ENCODE measurements at regions not wholly inside any gene's neighbourhood (a gene's known extent, or its start where the extent isn't known, plus 50 kb on each side); places are given as distances from the start of the nearest gene placed in this dataset.

DNA sequence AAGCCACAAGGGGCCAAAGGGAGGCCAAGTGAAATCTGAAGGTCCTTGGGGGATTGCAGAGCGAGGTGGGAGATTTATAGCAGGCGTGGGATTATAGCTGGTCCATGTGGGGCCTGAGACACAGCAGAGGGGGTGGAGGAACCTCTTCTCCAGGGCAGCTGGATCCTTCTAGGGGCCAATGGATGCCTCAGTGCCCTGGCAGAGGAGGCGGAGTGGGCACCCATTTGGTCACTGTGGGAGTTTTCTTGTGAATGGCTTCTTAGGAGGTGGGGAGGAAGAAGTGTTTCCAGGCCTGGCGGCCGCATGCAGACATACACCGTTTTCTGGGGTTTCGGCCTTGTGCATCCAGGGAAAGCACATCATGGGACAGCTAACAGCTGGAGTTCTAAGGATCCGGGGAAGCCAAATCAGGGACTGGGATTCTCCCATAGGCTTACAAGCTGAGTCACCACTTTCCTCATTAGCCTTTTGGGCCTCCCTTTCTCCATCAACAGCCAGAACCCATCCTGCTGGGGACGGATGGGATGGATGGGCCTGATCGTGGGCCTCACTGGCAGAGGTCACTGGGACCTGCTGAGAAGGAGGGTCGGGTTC lies 76.5 kb downstream of the RHOU start:
- 79 to 100% methylated on average over 5 to 11 of the region's 11 CpGs for WGBS, 2 donors (ENCODE audit: low coverage in 1 of 2)

DNA sequence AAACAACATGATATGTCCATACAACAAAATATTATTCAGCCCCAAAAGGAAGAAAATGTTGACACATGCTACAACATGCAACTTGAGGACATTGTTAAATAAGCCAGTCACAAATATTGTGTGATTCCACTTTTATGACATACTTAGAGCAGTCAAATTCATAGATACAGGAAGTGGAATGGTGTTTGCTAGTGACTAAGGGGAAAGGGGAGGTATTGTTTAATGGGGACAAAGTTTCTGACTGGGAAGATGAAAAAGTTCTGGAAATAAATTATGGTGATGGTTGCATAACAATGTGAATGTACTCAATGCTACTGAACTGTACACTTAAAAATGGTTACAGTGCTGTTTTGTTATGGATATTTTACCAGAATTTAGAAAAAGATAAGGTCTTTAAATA lies 77.7 kb downstream of the RHOU start:
- Histone ChIP-seq H3K27ac (no peak overlapping the region), H3K4me3 (no peak overlapping the region), H3K27me3 (no peaks in the 10 kb centered on the region), H3K9me3 (no peaks in the 10 kb centered on the region), H3K4me1 (peaks cover 7 to 49% (median 23%) of the 10 kb centered on the region in 4 donors), H3K36me3 (no peaks in the 10 kb centered on the region)
- TF ChIP-seq, protein P1, sequence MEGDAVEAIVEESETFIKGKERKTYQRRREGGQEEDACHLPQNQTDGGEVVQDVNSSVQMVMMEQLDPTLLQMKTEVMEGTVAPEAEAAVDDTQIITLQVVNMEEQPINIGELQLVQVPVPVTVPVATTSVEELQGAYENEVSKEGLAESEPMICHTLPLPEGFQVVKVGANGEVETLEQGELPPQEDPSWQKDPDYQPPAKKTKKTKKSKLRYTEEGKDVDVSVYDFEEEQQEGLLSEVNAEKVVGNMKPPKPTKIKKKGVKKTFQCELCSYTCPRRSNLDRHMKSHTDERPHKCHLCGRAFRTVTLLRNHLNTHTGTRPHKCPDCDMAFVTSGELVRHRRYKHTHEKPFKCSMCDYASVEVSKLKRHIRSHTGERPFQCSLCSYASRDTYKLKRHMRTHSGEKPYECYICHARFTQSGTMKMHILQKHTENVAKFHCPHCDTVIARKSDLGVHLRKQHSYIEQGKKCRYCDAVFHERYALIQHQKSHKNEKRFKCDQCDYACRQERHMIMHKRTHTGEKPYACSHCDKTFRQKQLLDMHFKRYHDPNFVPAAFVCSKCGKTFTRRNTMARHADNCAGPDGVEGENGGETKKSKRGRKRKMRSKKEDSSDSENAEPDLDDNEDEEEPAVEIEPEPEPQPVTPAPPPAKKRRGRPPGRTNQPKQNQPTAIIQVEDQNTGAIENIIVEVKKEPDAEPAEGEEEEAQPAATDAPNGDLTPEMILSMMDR (IDR thresholded peaks at IDR 0.05), result no peak
- TF ChIP-seq POLR2AphosphoS5 (IDR thresholded peaks at IDR 0.05) (no peak), EP300 (IDR thresholded peaks at IDR 0.05; ENCODE audit: low read depth) (no peak), POLR2A (IDR thresholded peaks at IDR 0.05) (no peak)
- DNase-seq, result no peak
- intact Hi-C loops (cut with DNase I; ENCODE audit: low total_unique reads), result no loop called here
- in situ Hi-C loops (cut with MboI; ENCODE audit: low pct_ligation_motif_present in 1 of 4, low pct_unique_long_range_greater_than_20kb in 1 of 4, low sequenced_read_pairs in 3 of 4), result no loop called here

More for the DNA sequence above, 76.5 kb downstream of the RHOU start:
- Histone ChIP-seq H3K27ac (peak overlapping the region in 3 of 4 donors; percentile 73 to 79 (median 73)), H3K9me3 (no peaks in the 10 kb centered on the region), H3K36me3 (no peaks in the 10 kb centered on the region), H3K4me3 (no peak overlapping the region), H3K27me3 (no peaks in the 10 kb centered on the region), H3K4me1 (peaks cover 7 to 49% (median 23%) of the 10 kb centered on the region in 4 donors)
- TF ChIP-seq POLR2A (IDR thresholded peaks at IDR 0.05) (no peak), POLR2AphosphoS5 (IDR thresholded peaks at IDR 0.05) (no peak), EP300 (IDR thresholded peaks at IDR 0.05; ENCODE audit: low read depth) (no peak)
- TF ChIP-seq, protein P1 (IDR thresholded peaks at IDR 0.05), result no peak
- intact Hi-C loops (cut with DNase I; ENCODE audit: low total_unique reads) (no loop called here), in situ Hi-C loops (cut with MboI; ENCODE audit: low pct_ligation_motif_present in 1 of 4, low pct_unique_long_range_greater_than_20kb in 1 of 4, low sequenced_read_pairs in 3 of 4) (no loop called here)
- no peak for DNase-seq

DNA sequence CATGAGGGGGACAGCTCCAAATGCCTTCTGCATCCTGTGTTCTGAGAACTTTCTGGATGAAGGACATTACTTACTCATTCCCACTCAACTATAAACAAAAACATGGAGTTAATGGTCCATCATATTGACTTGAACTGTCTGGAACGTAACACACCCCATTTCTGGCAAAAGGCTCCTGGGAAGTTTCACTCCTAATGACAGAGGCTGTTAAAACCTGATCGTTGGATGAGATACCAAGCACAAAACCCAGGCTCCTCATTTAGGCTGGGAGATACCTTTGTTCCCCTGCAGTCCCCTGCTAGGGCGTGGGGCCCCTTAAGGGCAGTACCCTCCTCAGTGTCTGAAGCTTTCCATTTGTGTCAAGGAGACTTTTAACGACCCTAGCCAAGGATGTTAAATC lies 78.9 kb downstream of the RHOU start:
- intact Hi-C loops (cut with DNase I; ENCODE audit: low total_unique reads) (no loop called here), in situ Hi-C loops (cut with MboI; ENCODE audit: low pct_ligation_motif_present in 1 of 4, low pct_unique_long_range_greater_than_20kb in 1 of 4, low sequenced_read_pairs in 3 of 4) (no loop called here)
- DNase-seq, result no peak
- no peak overlapping the region for H3K4me3 ChIP-seq
- no peaks in the 10 kb centered on the region for H3K27me3 ChIP-seq
- no peaks in the 10 kb centered on the region for H3K36me3 ChIP-seq
- TF ChIP-seq POLR2A (IDR thresholded peaks at IDR 0.05) (no peak), POLR2AphosphoS5 (IDR thresholded peaks at IDR 0.05) (no peak), EP300 (IDR thresholded peaks at IDR 0.05; ENCODE audit: low read depth) (no peak)
- TF ChIP-seq, protein P1 (IDR thresholded peaks at IDR 0.05), result no peak
- H3K9me3 ChIP-seq, result no peaks in the 10 kb centered on the region
- H3K27ac ChIP-seq, result peak overlapping the region in 1 of 4 donors; percentile 3
- peaks cover 7 to 44% (median 17%) of the 10 kb centered on the region in 4 donors for H3K4me1 ChIP-seq
- 51% methylated on average over 4 of the region's 4 CpGs; no CpG with 5 or more reads in 1 of the 2 donors for WGBS, 2 donors (ENCODE audit: low coverage in 1 of 2)

DNA sequence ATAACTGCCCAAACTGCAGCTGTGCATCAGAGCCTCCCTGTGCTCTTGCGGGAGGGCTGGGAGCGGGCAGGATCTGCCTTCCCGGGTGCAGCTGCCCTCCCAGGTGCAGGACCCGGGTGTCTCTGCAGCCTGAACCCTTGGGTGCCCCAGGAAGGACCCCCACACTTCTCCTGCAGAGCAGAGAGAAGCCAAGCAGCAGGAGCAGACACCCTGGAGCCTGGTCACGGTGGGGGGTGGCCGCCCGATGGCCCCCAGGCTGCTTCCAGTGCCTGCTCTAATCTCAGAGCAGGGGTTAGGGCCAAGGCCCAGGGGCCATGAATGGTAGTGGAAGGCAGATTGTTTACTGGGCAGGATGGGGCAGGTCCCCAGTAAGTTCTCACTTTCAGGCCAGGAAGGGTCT lies 83.0 kb downstream of the RHOU start:
- Histone ChIP-seq H3K9me3 (no peaks in the 10 kb centered on the region), H3K27me3 (no peaks in the 10 kb centered on the region), H3K36me3 (no peaks in the 10 kb centered on the region), H3K4me3 (no peak overlapping the region), H3K4me1 (peaks cover 0 to 17% (median 0%) of the 10 kb centered on the region in 4 donors), H3K27ac (no peak overlapping the region)
- DNase-seq, result no peak
- TF ChIP-seq POLR2A (IDR thresholded peaks at IDR 0.05), result no peak
- TF ChIP-seq, protein P1 (IDR thresholded peaks at IDR 0.05), result no peak
- no peak for TF ChIP-seq EP300 (IDR thresholded peaks at IDR 0.05; ENCODE audit: low read depth)
- TF ChIP-seq POLR2AphosphoS5 (IDR thresholded peaks at IDR 0.05), result no peak
- intact Hi-C loops (cut with DNase I; ENCODE audit: low total_unique reads), result no loop called here
- in situ Hi-C loops (cut with MboI; ENCODE audit: low pct_ligation_motif_present in 1 of 4, low pct_unique_long_range_greater_than_20kb in 1 of 4, low sequenced_read_pairs in 3 of 4), result no loop called here
- 78% methylated on average over 7 of the region's 7 CpGs; no CpG with 5 or more reads in 1 of the 2 donors for WGBS, 2 donors (ENCODE audit: low coverage in 1 of 2)
